Peyer's patch (tissue), 4 donors: ENCODE measurements at regions not wholly inside any gene's neighbourhood (a gene's known extent, or its start where the extent isn't known, plus 50 kb on each side); places are given as distances from the start of the nearest gene placed in this dataset.

ENCODE experiments used
- CTCF ChIP-seq, 6 experiments: fragments of 450-650 bp in 4 of 6; fragments of 200-600 bp in 2 of 6; sonication (generic) in 1 of 6; IDR thresholded peaks; one replicate each; pipeline ENCODE4 v1.5.1; 2017 to 2019; ENCODE audit warnings: antibody characterized with exemption in 6 of 6, mild to moderate bottlenecking in 3 of 6, moderate library complexity in 1 of 6
- POLR2A ChIP-seq, 2 donors: fragments of 450-650 bp; IDR thresholded peaks; one replicate each; pipeline ENCODE4 v1.5.1; 2017; ENCODE audit warnings: antibody characterized with exemption in 2 of 2, mild to moderate bottlenecking in 2 of 2, moderate library complexity in 2 of 2

GRCh38 chr2:207235621-207236020 is 69.9 kb upstream of the KLF7 start:
- no peak for TF ChIP-seq CTCF (IDR thresholded peaks at IDR 0.05)
- TF ChIP-seq POLR2A (IDR thresholded peaks at IDR 0.05), result no peak
